Posterior cingulate gyrus (tissue), 11 donors: ENCODE measurements at regions not wholly inside any gene's neighbourhood (a gene's known extent, or its start where the extent isn't known, plus 50 kb on each side); places are given as distances from the start of the nearest gene placed in this dataset.
A peak's percentile ranks its signal among the peaks of the same experiment; 100 is the strongest.
"Not testable (repeated sequence)": the region's sequence is repeated elsewhere in the genome, so short reads cannot be mapped to it uniquely, and the experiment has no call there.

Experiments
- DNase-seq, 10 donors: peaks; one replicate each; pipeline versions ENCODE4 v3.0.0 to v3.0.0-alpha.2; 2020 to 2021; ENCODE audit warnings: mixed read lengths in 3 of 10
- intact Hi-C: fragments of 100-400 bp; cut with DNase I; formaldehyde crosslinking; loops from one replicate; pipeline ENCODE4 v1.15.1; 2023

DNA sequence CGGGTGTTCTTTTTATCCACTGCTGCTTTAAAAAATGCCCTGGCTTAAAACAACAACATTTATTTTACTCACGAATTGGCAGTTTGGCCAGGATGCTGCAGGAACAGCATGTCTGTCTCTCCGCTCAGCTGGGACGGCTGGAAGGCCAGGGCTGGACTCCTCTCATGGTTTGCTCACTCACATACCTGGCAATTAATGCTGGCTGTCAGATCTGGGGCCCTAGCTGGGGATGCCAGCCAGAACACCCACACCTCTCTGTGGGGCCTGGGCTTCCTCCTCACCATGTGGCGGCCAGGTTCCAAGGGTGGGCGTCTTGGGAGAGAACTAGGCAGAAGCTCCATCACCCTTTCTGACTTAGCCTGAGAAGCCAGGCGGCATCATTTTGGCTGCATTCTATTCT, 189.1 kb upstream of the IL12B start:
- intact Hi-C loops: no loop called here
- peak in 7 of 10 donors; percentile 16 to 87 (median 55) for DNase-seq

DNA sequence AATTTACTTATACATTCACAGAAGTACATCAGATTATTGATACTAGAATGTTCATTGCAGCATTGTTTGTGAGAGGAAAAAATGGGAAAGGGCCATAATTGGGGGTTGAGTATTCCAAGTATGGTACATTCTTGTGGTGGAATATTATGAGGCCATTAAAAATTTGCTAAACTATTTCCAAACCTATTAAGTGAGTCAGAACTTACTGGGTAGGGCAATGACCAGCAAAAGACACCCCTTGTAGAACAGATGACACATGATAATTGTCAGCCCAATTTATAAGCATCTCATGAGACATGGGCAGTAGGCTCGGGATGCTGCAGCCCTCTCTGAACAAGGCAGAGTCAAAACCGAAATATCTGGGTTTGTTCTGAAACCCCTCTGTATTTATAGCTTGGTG, 192.6 kb upstream of the IL12B start:
- intact Hi-C loops: no loop called here
- no peak for DNase-seq

GRCh38 chr5:159524279-159524678, 194.0 kb upstream of the IL12B start:
- intact Hi-C loops, DNase-seq: not testable (repeated sequence)

DNA sequence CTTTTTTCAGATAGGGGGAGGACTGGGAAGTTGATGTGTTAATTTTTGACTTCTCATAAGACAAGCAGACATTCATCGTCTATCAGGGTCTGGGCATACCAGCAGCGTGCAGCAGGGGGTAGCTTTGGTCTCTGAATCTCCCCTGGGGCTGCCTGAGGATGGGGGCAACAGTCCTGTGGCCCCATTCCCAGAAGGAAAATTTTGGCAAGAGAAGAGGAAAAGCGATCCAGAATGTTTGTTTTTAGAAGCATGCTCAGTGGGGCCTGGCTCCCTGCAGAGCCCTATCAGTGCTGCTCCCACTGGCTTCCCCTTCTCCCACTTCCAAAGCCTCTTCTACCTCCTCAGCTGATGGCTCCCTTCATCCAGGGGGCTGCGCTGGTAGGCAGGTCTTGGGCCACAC, 194.8 kb upstream of the IL12B start:
- intact Hi-C loops: no loop called here
- no peak for DNase-seq

DNA sequence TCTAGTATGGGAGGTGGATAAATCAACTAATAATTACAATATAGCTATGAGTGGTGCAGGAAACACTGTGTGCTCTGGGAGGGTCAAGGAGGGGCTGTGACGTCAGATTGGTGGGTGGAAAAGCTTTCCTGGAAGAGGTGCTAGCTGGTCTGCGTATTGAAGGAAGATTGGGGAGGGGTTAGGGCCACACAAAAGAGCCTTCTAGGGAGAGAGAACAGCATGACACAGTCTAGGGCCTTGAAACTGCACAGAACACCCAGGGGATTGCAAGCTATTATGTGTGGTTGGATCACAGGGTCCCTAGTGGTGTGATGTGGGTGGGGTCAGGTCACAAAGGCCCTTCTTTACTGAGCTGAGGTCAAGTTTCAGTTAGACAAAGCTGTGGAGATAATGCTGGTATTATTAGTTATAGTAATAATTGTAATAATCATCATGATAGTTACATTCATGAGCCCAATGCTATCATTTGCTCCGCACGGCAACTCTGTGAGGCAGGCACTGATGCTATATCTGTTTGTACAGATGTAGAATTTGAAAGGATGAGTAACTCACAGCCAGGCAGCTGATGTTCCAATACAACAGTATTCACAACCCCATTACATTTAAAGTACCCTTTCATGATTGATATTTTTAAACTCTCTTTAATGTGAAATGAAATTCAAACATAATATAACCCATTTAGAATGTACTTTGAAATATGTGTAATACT, 197.4 kb upstream of the IL12B start:
- intact Hi-C loops: no loop called here
- DNase-seq: no peak

DNA sequence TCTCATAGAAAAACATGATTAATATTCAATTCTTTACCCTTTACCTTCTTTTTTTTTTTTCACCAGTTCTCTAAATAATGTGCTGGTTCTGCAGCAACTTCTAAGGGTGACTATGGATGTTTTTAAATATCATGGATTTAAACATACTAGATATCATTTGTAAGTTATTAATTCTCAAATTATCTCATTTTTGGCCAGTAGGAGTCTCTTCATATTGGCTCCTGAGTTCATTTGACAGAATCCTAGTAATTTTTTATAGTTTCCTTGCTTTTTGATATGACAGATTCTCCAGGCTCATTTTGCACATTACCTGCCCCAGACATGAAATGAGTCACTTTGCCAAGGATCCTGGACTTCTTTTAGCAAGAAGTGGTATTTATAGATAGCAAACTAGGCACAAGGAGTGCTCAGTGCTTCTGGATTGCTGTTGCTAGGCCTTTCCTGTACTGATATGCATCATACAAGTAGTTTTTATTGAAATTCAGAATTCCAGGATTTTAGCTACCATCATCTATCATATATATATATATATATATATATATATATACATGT, 201.3 kb upstream of the IL12B start:
- intact Hi-C loops: no loop called here
- no peak for DNase-seq

DNA sequence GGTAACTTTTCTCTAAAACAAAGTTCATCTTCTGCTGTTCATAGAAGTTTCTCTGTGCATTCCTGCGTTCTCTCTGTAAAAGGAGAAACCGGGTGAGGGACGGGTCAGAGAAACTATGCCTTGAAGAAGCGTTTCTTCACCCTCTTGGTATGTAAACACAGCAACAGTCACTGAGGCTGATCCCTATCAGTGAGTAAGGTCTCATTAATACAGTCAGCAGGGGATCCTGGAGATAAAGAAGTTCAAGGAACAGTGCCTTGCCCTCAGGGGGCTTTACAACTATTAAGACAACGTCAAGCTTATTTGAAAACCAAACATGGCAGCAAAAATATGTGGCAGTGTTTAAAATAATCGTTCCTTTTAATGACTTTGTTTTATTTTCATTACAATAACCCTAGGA, 202.9 kb upstream of the IL12B start:
- no peak for DNase-seq
- intact Hi-C loops: no loop called here

- no peak for DNase-seq
- intact Hi-C loops: no loop called here
Observed at GRCh38 chr5:159536166-159536565, 205.9 kb upstream of the IL12B start.

DNA sequence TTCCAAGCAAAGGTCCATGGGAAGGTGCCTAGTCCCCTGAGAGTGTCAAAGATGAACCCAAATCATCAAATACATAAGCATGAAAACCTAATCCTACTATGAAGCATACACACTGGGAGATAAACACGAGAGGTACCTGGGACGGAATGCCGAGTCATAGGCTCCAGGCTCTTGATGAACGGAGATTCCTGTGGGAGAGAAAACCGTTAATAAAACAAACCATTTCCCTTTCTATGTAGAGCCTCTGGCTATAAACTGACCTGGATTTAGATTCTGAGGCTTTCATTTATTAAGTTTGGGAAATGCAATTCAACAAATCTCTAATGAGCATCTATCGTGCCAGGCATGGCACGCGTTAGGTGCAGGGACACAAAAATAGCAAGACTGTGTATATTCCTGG, 206.4 kb upstream of the IL12B start:
- no peak for DNase-seq
- intact Hi-C loops: no loop called here

DNA sequence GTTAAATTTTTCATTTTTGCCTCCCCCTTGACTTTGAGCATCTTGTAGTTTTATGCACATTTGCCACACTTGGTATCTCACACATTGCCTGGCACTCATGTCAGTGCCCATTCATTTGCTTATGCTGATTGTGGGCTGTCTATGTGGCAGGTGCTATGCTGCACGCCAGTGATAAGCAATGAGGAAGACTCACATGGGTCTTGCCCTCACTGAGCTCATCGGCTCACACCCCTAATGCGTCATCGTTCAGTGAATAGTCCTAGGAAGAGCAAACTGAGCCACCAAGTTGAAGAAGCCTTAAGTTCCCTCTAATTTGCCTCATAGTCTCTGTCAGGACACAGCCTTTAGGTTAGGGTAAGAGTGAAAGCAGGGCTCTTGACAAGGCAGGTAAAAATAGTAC, 209.4 kb upstream of the IL12B start:
- no peak for DNase-seq
- intact Hi-C loops: no loop called here

- DNase-seq: no peak
- intact Hi-C loops: no loop called here
Observed at GRCh38 chr5:159543326-159543725, 213.0 kb upstream of the IL12B start.

GRCh38 chr5:159545156-159545555, 214.9 kb upstream of the IL12B start:
- intact Hi-C loops: no loop called here
- no peak for DNase-seq

GRCh38 chr5:159547466-159548195, 217.3 kb upstream of the IL12B start:
- intact Hi-C loops: no loop called here
- no peak for DNase-seq

- peak in 3 of 10 donors; percentile 7 to 80 (median 9) for DNase-seq
- intact Hi-C loops: no loop called here
Observed at GRCh38 chr5:159548517-159548916, 218.2 kb upstream of the IL12B start.

DNA sequence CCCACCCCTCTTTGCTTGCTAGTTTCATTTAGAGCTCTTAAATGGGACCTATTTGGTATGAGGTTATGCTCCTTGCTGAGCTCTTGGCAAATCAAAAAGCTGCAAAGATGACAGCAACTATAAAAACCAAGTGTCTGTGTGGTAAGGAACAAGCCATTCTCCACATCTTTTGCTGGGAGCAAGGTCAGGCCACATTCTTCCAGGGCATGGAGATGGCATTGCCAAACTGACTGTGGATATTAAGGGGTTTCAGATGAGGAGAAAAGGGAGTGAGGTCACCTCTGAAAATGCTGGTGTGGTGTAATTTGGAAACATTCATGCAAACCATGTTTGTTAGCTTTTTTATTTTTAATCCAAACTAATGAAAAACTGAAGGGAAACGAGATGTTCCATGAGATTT, 218.8 kb upstream of the IL12B start:
- intact Hi-C loops: no loop called here
- DNase-seq: no peak

GRCh38 chr5:159550951-159551350, 220.7 kb upstream of the IL12B start:
- intact Hi-C loops: no loop called here
- no peak for DNase-seq

GRCh38 chr5:159552751-159553150, 222.5 kb upstream of the IL12B start:
- no peak for DNase-seq
- intact Hi-C loops: no loop called here

DNA sequence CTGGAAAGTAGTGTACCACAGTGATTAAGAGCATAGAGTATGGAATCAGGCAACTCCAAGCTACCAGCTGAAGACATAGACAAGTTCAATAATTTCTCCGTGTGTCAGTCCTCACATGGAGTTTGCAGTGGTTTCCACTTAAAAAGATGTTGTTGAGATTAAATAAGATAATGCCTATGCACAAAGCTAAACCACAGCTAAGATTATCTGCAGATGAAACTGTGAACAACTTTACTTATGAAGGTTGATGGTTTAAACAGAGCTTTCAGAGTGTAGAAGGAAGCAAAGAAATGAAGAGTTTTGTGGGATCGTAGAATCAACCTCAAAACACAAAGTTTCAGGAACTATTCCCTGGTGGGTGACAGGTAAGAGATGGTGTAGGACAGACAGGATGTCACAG, 223.5 kb upstream of the IL12B start:
- DNase-seq: no peak
- intact Hi-C loops: no loop called here

DNA sequence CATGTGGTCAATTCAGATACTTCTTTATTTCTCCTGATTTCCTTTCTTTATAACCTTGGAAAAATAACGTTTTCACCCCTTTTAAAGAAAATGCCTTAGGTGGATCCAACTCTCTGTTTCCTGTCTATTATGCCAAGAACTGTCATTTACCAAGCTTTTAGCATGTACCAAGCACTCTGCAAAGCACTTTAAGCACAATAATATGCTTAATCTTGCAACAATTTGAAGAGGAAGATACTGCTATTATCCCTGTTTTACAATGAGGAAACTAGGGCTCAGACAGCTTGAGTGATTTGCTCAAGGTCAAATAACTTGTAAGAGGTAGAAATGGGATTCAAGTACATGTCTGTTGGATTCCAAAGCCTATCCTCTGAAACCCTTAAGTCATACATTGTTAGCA, 224.8 kb upstream of the IL12B start:
- intact Hi-C loops: no loop called here
- no peak for DNase-seq

- intact Hi-C loops: no loop called here
- DNase-seq: no peak
Observed at GRCh38 chr5:159559337-159559736, 229.1 kb upstream of the IL12B start.

DNA sequence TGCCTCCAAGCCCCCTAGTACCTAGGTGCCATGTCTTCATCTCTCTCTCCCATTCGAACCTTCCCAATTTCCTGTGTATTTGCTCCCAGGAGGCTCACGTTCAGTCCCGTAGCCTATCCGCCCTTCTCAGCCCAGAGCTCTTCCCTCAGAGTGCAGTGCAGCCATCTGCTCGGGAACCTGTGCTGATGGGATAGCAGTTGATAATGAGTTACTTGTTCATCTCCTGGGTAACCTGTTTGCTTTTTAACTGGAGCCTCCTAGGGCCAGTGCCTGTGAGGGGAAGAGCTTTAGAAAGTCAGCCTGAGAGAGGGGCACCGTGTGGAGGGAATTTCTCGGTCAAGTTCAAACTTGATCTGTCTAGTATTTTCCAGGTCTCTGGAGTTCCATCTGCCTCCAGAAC, 229.8 kb upstream of the IL12B start:
- no peak for DNase-seq
- intact Hi-C loops: no loop called here

GRCh38 chr5:159564031-159564430, 233.7 kb upstream of the IL12B start:
- intact Hi-C loops: no loop called here
- no peak for DNase-seq
